ENCODE measurements at regions not wholly inside any gene's neighbourhood (a gene's known extent, or its start where the extent isn't known, plus 50 kb on each side); places are given as distances from the start of the nearest gene placed in this dataset.

DNA sequence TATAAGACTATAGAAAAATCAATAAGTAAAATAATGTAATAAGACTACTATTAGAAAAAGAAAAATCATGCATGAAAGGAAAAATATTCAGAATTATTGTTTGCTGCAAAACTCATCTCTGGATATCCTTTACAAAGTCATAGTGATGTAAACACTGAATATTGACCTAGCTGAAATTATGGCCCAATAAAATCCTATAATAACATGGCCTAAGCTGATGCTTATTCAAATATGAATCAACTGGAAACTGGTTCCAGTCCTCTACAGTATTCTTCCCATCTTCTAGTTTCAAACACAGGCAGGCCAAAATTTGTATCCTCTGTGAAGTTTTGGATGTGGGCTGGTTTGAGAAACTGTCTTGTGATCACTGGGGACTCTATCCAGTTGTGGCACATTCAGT lies 134.5 kb downstream of the CNTN3 start:
- DNase-seq (ENCODE audit: low read depth), result no peak
- no peaks in the 10 kb centered on the region for H3K27me3 ChIP-seq (ENCODE audit: control insufficient read depth, insufficient read depth, low read length)
- TF ChIP-seq, protein P1, sequence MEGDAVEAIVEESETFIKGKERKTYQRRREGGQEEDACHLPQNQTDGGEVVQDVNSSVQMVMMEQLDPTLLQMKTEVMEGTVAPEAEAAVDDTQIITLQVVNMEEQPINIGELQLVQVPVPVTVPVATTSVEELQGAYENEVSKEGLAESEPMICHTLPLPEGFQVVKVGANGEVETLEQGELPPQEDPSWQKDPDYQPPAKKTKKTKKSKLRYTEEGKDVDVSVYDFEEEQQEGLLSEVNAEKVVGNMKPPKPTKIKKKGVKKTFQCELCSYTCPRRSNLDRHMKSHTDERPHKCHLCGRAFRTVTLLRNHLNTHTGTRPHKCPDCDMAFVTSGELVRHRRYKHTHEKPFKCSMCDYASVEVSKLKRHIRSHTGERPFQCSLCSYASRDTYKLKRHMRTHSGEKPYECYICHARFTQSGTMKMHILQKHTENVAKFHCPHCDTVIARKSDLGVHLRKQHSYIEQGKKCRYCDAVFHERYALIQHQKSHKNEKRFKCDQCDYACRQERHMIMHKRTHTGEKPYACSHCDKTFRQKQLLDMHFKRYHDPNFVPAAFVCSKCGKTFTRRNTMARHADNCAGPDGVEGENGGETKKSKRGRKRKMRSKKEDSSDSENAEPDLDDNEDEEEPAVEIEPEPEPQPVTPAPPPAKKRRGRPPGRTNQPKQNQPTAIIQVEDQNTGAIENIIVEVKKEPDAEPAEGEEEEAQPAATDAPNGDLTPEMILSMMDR (IDR thresholded peaks at IDR 0.05; ENCODE audit: insufficient read depth, low read length, poor library complexity, severe bottlenecking), result no peak
- no peaks in the 10 kb centered on the region for H3K36me3 ChIP-seq (ENCODE audit: control insufficient read depth, insufficient read depth, low read length)
- no peak overlapping the region for H3K4me3 ChIP-seq (ENCODE audit: low read depth, low read length)

- DNase-seq (ENCODE audit: low read depth), result no peak
- Histone ChIP-seq H3K36me3 (ENCODE audit: control insufficient read depth, insufficient read depth, low read length) (no peaks in the 10 kb centered on the region), H3K27me3 (ENCODE audit: control insufficient read depth, insufficient read depth, low read length) (no peaks in the 10 kb centered on the region), H3K4me3 (ENCODE audit: low read depth, low read length) (no peak overlapping the region)
- TF ChIP-seq, protein P1 (IDR thresholded peaks at IDR 0.05; ENCODE audit: insufficient read depth, low read length, poor library complexity, severe bottlenecking), result no peak
Measured at GRCh38 chr3:74470313-74470712, 144.1 kb downstream of the CNTN3 start.

DNA sequence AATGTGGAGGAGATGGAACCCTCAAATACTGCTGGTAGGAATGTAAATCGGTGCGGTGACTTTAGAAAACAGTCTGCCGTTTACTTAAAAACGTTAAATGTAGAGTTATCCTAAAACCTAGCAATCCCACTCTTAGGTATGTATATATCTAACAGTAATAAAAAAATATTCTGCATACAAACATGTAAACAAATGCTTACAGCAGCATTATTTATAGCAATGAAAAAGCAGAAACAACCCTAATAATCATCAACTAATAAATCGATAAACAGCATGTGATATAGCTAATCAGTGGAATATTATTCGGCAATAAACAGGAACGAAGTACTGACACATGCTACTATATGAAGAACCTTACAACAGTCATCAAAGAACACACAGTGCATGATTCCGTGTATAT lies 144.7 kb downstream of the CNTN3 start:
- Histone ChIP-seq H3K4me3 (ENCODE audit: low read depth, low read length) (no peak overlapping the region), H3K27me3 (ENCODE audit: control insufficient read depth, insufficient read depth, low read length) (no peaks in the 10 kb centered on the region), H3K36me3 (ENCODE audit: control insufficient read depth, insufficient read depth, low read length) (no peaks in the 10 kb centered on the region)
- DNase-seq (ENCODE audit: low read depth), result no peak
- TF ChIP-seq, protein P1 (IDR thresholded peaks at IDR 0.05; ENCODE audit: insufficient read depth, low read length, poor library complexity, severe bottlenecking), result no peak

- H3K36me3 ChIP-seq (ENCODE audit: control insufficient read depth, insufficient read depth, low read length), result no peaks in the 10 kb centered on the region
- no peaks in the 10 kb centered on the region for H3K27me3 ChIP-seq (ENCODE audit: control insufficient read depth, insufficient read depth, low read length)
- no peak overlapping the region for H3K4me3 ChIP-seq (ENCODE audit: low read depth, low read length)
- no peak for DNase-seq (ENCODE audit: low read depth)
- TF ChIP-seq, protein P1 (IDR thresholded peaks at IDR 0.05; ENCODE audit: insufficient read depth, low read length, poor library complexity, severe bottlenecking), result no peak
Measured at GRCh38 chr3:74469151-74469550, 145.3 kb downstream of the CNTN3 start.

- H3K27me3 ChIP-seq (ENCODE audit: control insufficient read depth, insufficient read depth, low read length), result no peaks in the 10 kb centered on the region
- DNase-seq (ENCODE audit: low read depth), result no peak
- no peaks in the 10 kb centered on the region for H3K36me3 ChIP-seq (ENCODE audit: control insufficient read depth, insufficient read depth, low read length)
- TF ChIP-seq, protein P1 (IDR thresholded peaks at IDR 0.05; ENCODE audit: insufficient read depth, low read length, poor library complexity, severe bottlenecking), result no peak
- H3K4me3 ChIP-seq (ENCODE audit: low read depth, low read length), result no peak overlapping the region
Measured at GRCh38 chr3:74465715-74466410, 148.6 kb downstream of the CNTN3 start.

DNA sequence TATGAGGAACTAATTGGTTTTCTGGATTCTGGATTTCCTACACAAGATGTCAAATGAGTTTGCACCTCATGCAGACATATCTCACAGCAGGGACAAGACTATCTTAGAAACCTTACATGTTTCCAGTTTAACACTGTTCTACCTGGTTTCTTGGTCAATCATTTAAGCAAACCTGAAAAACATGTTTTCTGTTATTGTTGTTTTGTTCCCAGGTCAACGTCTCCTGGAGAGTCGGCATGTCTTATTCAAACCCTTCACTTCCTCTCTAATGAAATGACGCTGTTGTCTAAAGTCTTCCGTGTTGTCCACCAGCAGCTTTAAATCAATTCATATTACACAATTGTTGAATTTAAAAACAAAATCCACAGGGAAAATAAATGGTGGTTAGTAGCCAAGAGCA lies 150.9 kb downstream of the CNTN3 start:
- no peak overlapping the region for H3K4me3 ChIP-seq (ENCODE audit: low read depth, low read length)
- DNase-seq (ENCODE audit: low read depth), result no peak
- H3K36me3 ChIP-seq (ENCODE audit: control insufficient read depth, insufficient read depth, low read length), result no peaks in the 10 kb centered on the region
- TF ChIP-seq, protein P1 (IDR thresholded peaks at IDR 0.05; ENCODE audit: insufficient read depth, low read length, poor library complexity, severe bottlenecking), result no peak
- H3K27me3 ChIP-seq (ENCODE audit: control insufficient read depth, insufficient read depth, low read length), result no peaks in the 10 kb centered on the region

Data from kidney epithelial cell (primary cell).